Endodermal cell (in vitro differentiated cells): ENCODE measurements at regions not wholly inside any gene's neighbourhood (a gene's known extent, or its start where the extent isn't known, plus 50 kb on each side); places are given as distances from the start of the nearest gene placed in this dataset.

Source experiments
- DNase-seq: peaks from one replicate; pipeline ENCODE4 v3.0.0-alpha.2; 2017
- H3K27ac ChIP-seq: 2 replicates; pipeline ENCODE4 v1.5.1; 2013; ENCODE audit warnings: mild to moderate bottlenecking, low read depth, low read length, moderate library complexity
- H3K27me3 ChIP-seq: 2 replicates; pipeline ENCODE4 v1.6.1; 2013; ENCODE audit warnings: mild to moderate bottlenecking, low read length, moderate library complexity; ENCODE audit not compliant: insufficient read depth, control insufficient read depth, poor library complexity, severe bottlenecking
- H3K36me3 ChIP-seq: 2 replicates; pipeline ENCODE4 v1.7.0; 2013; ENCODE audit warnings: mild to moderate bottlenecking, low read length, moderate library complexity; ENCODE audit not compliant: control insufficient read depth, insufficient read depth
- H3K4me1 ChIP-seq: one replicate; pipeline ENCODE4 v1.7.0; 2013; ENCODE audit warnings: low read length; ENCODE audit not compliant: control insufficient read depth, insufficient read depth
- H3K4me3 ChIP-seq: 2 replicates; pipeline ENCODE4 v1.5.1; 2013; ENCODE audit warnings: mild to moderate bottlenecking, low read length, moderate library complexity
- H3K9ac ChIP-seq: 2 replicates; pipeline ENCODE4 v1.6.1; 2013; ENCODE audit warnings: mild to moderate bottlenecking, low read length, moderate library complexity; ENCODE audit not compliant: poor library complexity, severe bottlenecking; ENCODE audit errors: extremely low read depth
- H3K9me3 ChIP-seq: 2 replicates; pipeline ENCODE4 v1.6.1; 2013; ENCODE audit warnings: mild to moderate bottlenecking, low read length, moderate library complexity; ENCODE audit not compliant: control insufficient read depth
- H3K27ac Mint-ChIP-seq: 2 replicates; pipeline ENCODE4 v1.8.0; 2020; ENCODE audit warnings: mixed read lengths
- H3K27me3 Mint-ChIP-seq: 2 replicates; pipeline ENCODE4 v1.8.0; 2021; ENCODE audit warnings: mild to moderate bottlenecking, mixed read lengths; ENCODE audit not compliant: insufficient read depth
- H3K36me3 Mint-ChIP-seq: 2 replicates; pipeline ENCODE4 v1.8.0; 2020; ENCODE audit warnings: low read depth, mixed read lengths
- H3K4me1 Mint-ChIP-seq: 2 replicates; pipeline ENCODE4 v1.8.0; 2020; ENCODE audit warnings: mixed read lengths
- H3K4me3 Mint-ChIP-seq: 2 replicates; pipeline ENCODE4 v1.8.0; 2020; ENCODE audit warnings: mild to moderate bottlenecking, moderate library complexity, mixed read lengths
- H3K9me3 Mint-ChIP-seq: 2 replicates; pipeline ENCODE4 v1.8.0; 2020; ENCODE audit warnings: mild to moderate bottlenecking, mixed read lengths
- WGBS, 2 experiments: methylation state at CpG; one replicate each; pipeline versions ENCODE4 v1.1.5 to v1.1.7; 2013; ENCODE audit warnings: missing lambda C conversion rate in 2 of 2, mixed read lengths in 1 of 2; ENCODE audit not compliant: insufficient coverage in 1 of 2, insufficient read length in 1 of 2; 5-methylcytosine and 5-hydroxymethylcytosine counted together
- TF ChIP-seq, protein P1 (sequence below): fragments of 200-600 bp; sonication (generic); conservative IDR thresholded peaks from 2 replicates; pipeline ENCODE4 v1.5.0; 2021; ENCODE audit warnings: antibody characterized with exemption, mild to moderate bottlenecking

DNA sequence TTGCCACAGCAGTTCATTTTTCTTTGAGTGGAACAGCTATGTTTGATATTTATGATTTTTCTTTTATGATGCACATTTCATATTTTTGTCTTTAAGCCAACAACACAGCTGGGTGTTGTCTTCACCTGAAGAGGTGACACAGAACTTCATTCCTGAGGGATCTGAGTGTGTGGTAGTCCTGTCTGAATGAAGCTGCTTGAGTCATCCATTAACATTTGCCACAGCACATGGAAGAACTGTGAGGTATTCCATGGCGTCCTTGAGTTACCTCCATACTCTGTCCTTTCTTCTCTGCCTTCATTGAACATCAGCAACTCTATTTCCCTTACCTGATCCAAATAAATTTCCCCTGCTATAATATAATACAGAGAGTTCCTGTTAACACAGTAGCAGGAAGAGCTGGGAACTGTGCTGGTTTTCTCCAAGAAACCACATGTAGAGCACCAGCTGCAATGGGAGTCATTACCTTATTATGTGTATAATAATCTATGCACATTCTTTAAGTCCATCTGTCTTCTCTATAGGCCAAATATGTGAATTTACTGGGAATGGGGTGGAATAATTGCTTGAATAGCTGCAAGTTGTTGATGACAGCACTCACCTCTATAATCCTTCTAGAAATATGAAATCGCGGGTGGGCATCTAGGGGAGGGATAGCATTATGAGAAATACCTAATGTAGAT, 72.4 kb upstream of the TAC1 start:
- no peak overlapping the region for H3K27ac ChIP-seq
- Mint-ChIP-seq H3K27ac (no peak overlapping the region), H3K36me3 (no peaks in the 10 kb centered on the region), H3K4me1 (no peaks in the 10 kb centered on the region), H3K9me3 (no peaks in the 10 kb centered on the region), H3K4me3 (no peak overlapping the region), H3K27me3 (peaks cover 2% of the 10 kb centered on the region)
- H3K4me1 ChIP-seq = no peaks in the 10 kb centered on the region
- DNase-seq = no peak
- TF ChIP-seq, protein P1, sequence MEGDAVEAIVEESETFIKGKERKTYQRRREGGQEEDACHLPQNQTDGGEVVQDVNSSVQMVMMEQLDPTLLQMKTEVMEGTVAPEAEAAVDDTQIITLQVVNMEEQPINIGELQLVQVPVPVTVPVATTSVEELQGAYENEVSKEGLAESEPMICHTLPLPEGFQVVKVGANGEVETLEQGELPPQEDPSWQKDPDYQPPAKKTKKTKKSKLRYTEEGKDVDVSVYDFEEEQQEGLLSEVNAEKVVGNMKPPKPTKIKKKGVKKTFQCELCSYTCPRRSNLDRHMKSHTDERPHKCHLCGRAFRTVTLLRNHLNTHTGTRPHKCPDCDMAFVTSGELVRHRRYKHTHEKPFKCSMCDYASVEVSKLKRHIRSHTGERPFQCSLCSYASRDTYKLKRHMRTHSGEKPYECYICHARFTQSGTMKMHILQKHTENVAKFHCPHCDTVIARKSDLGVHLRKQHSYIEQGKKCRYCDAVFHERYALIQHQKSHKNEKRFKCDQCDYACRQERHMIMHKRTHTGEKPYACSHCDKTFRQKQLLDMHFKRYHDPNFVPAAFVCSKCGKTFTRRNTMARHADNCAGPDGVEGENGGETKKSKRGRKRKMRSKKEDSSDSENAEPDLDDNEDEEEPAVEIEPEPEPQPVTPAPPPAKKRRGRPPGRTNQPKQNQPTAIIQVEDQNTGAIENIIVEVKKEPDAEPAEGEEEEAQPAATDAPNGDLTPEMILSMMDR = no peak
- no peak overlapping the region for H3K9ac ChIP-seq
- H3K9me3 ChIP-seq = no peaks in the 10 kb centered on the region
- no peaks in the 10 kb centered on the region for H3K36me3 ChIP-seq
- no peak overlapping the region for H3K4me3 ChIP-seq
- 88 to 90% methylated on average over 3 of the region's 3 CpGs for WGBS, 2 experiments
- no peaks in the 10 kb centered on the region for H3K27me3 ChIP-seq

DNA sequence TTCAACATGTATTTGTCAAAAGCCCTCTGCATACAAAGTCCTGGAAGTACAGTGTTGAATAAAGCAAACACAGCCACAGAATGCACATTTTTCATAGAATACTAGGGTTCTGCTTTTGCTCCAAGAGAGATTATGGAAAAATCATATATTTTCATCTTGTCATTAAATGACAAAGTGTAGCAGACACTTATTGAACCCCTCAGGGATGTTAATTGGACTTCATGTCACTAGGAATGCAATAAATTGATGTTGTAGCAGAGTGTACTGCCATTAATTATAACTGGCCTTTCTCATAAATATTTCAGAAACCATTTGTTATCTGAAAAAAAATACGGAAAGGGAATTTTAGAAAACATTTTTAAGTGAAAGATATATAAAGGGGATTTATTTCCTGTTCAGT, 64.5 kb upstream of the TAC1 start:
- Mint-ChIP-seq H3K27ac (no peak overlapping the region), H3K36me3 (no peaks in the 10 kb centered on the region)

DNA sequence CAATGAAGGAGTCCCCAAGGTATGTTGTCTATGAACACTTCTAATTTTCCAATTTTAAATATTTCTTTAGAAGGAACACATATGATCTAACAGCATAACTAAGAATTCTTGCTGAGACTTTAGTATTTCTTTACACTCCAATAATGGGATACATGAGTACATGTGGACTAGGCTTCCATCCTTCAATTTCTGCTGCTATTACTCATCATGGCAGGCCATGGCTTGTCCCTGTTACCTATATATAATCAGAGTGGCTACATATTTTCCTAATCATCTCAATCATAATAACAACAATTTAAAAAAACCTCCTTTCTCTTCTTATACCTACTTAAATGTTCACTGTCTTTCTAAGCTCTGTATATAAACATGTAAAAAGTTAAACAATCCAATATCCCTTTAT, 60.3 kb upstream of the TAC1 start:
- no peaks in the 10 kb centered on the region for H3K27me3 Mint-ChIP-seq
- Histone ChIP-seq H3K36me3 (no peaks in the 10 kb centered on the region), H3K9me3 (no peaks in the 10 kb centered on the region), H3K9ac (no peak overlapping the region), H3K27ac (no peak overlapping the region), H3K4me3 (no peak overlapping the region), H3K4me1 (no peaks in the 10 kb centered on the region), H3K27me3 (no peaks in the 10 kb centered on the region)
- H3K4me3 Mint-ChIP-seq = no peak overlapping the region
- TF ChIP-seq, protein P1 = no peak
- no peak overlapping the region for H3K27ac Mint-ChIP-seq
- H3K9me3 Mint-ChIP-seq = no peaks in the 10 kb centered on the region
- DNase-seq = no peak
- H3K4me1 Mint-ChIP-seq = no peaks in the 10 kb centered on the region
- H3K36me3 Mint-ChIP-seq = no peaks in the 10 kb centered on the region

More for the DNA sequence above, 64.5 kb upstream of the TAC1 start:
- Mint-ChIP-seq H3K9me3 (no peaks in the 10 kb centered on the region), H3K4me1 (no peaks in the 10 kb centered on the region), H3K4me3 (no peak overlapping the region), H3K27me3 (peaks cover 1% of the 10 kb centered on the region)
- Histone ChIP-seq H3K4me3 (no peak overlapping the region), H3K36me3 (no peaks in the 10 kb centered on the region), H3K4me1 (no peaks in the 10 kb centered on the region), H3K9ac (no peak overlapping the region), H3K27me3 (no peaks in the 10 kb centered on the region), H3K9me3 (no peaks in the 10 kb centered on the region), H3K27ac (no peak overlapping the region)
- no peak for DNase-seq
- WGBS, 2 experiments = 100% methylated on average over 1 of the region's 1 CpG
- TF ChIP-seq, protein P1 = no peak
